Ureter (tissue), 1 donor: ENCODE measurements at regions not wholly inside any gene's neighbourhood (a gene's known extent, or its start where the extent isn't known, plus 50 kb on each side); places are given as distances from the start of the nearest gene placed in this dataset.
"Not testable (repeated sequence)": the region's sequence is repeated elsewhere in the genome, so short reads cannot be mapped to it uniquely, and the experiment has no call there.

Experiments
- DNase-seq: peaks from one replicate; pipeline ENCODE4 v3.0.0-alpha.2; 2020; ENCODE audit warnings: low spot score
- donor health status: DM: yes; HTN: yes; CAD: no.

GRCh38 chr6:106800379-106800778 is 171.0 kb downstream of the QRSL1 start:
- DNase-seq = no peak

GRCh38 chr6:106799031-106799894 is 169.9 kb downstream of the QRSL1 start:
- no peak for DNase-seq

- no peak for DNase-seq
These were observed 167.8 kb downstream of the QRSL1 start for GRCh38 chr6:106797186-106797585.

DNA sequence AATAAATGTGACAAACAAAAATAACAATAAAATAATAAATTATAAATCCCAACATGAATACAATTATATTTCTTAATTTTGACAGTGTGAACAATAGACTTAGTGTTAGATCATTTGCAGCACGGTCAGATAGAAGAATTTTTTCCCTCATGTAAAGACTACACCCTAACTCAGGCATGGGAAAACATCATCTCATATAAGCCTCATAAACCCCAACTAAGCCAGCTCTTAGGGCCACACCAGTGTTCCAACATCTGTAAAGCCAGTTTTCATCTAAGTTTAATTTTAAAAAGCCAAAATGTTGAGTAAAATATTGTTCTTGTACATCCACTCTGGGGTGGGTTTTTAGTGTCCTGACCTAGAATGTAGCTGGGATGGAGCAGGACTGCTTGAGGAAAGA is 167.4 kb downstream of the QRSL1 start:
- DNase-seq = no peak

DNA sequence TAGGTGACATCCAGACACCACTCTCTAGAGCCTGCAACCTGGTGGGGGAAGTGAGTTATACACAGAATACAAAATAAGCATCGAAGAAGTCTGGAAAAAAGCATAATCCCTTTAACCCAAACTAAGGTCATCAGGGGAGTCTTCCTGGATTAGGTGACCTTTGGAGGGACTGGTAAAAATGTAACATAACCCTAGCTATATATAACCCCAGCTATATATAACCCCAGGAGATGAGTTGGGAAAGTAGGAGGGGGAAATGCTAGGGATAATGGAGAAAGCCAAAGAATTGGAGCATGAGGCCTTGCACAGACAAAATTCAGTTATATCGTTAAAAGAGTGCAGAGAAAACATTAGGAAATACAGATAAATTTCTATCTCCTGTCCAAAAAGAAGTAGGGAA is 164.8 kb downstream of the QRSL1 start:
- no peak for DNase-seq

DNA sequence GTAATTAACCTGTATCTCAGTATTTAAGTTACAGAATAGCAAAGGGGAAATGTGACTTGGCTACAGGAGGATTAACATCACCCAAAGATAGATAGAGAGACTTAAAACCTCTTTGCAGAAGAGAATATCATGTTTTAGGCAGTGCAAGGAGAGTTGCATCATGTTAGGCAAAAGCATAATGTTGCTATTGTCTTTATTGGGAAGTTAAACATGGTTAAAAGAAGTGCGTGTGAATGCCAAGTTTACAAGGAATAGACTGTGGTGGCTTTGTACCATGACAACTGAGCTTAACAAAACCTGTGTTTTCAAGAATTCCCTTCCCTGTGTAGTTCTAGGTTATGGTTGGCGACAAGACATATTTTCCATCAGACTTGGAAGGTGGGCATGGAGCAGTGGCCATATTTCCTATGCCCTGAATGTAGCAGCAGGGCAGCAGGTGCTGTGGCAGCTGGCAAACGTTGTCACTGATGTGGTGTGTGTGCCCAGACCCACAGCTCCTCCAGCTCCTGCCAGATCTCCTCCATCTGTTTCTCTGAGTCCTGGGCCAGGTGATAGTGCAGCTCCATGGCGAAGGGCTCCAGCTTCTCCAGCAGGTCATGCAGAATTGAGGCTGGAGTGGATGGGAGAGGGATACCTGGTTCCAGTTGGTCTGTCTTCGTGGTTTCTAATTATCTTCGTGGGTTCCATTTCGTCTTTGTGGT is 163.3 kb downstream of the QRSL1 start:
- DNase-seq = no peak

- no peak for DNase-seq
These were observed 161.6 kb downstream of the QRSL1 start for GRCh38 chr6:106790935-106791334.

DNA sequence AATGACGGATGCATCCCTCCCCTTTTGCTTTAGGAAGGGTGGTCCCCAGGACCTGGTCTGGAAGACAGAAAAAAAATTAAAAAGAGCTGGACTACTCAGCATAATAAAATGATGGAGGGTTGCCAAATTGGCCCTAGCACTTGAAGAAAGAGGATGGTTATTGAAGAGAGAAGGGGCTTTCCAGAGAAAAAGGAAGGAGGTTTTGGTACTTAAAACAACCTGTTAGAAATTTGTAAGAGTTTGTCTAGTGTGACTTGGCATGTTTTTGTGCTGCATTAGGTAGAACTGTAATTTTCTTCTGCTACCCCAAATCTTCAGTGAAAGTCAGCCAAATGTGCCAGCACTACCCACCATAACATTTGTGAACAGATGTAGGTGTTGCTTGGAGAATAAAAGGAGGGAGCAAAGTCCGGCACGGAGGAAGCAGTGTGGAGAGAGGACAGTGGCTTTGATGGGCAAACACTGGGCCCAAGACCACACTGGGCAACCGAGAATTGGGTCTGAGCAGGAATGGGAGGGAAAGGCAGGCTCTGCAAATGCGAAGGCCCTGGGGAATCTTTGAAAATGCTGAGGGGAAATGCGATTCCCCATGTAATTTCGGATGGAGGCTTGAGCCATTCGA is 160.9 kb downstream of the QRSL1 start:
- no peak for DNase-seq

GRCh38 chr6:106789428-106790148 is 160.2 kb downstream of the QRSL1 start:
- DNase-seq = no peak

GRCh38 chr6:106788761-106789160 is 159.4 kb downstream of the QRSL1 start:
- DNase-seq = no peak

- DNase-seq = no peak
These were observed 158.2 kb downstream of the QRSL1 start for GRCh38 chr6:106787327-106788196.

- no peak for DNase-seq
These were observed 155.9 kb downstream of the QRSL1 start for GRCh38 chr6:106785298-106785697.

- no peak for DNase-seq
These were observed 154.5 kb downstream of the QRSL1 start for GRCh38 chr6:106783640-106784566.

- no peak for DNase-seq
These were observed 153.3 kb downstream of the QRSL1 start for GRCh38 chr6:106782536-106783285.

DNA sequence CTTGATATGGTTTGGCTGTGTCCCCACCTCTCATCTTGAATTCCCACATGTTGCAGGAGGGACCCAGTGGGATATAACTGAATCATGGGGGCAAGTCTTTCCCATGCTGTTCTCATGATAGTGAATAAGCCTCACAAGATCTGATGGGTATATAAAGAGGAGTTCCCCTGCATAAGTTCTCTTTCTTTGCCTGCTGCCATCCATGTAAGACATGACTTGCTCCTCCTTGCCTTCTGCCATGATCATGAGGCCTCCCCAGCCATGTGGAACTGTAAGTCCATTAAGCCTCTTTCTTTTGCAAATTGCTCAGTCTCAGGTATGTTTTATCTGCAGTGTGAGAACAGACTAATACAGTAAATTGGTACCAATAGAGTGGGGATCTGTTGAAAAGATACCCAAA is 150.2 kb downstream of the QRSL1 start:
- DNase-seq = not testable (repeated sequence)

DNA sequence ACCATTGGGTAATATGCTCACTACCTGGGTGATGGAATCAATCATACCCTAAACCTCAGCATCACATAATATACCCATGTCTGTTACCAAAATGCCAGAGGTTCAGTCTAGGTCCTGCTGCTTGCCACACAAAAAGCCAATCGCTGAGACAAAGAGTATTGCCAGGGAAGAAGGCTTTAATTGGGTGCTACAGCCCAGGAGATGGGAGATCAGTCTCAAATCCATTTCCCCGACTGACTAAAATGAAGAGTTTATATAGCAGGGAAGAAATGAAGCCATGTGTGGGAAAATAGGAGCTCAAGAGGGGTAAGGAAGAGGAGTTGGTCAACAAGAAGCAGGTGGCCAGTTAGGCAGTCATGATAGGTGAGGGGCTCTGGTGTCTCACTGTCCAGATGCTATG is 149.6 kb downstream of the QRSL1 start:
- no peak for DNase-seq

DNA sequence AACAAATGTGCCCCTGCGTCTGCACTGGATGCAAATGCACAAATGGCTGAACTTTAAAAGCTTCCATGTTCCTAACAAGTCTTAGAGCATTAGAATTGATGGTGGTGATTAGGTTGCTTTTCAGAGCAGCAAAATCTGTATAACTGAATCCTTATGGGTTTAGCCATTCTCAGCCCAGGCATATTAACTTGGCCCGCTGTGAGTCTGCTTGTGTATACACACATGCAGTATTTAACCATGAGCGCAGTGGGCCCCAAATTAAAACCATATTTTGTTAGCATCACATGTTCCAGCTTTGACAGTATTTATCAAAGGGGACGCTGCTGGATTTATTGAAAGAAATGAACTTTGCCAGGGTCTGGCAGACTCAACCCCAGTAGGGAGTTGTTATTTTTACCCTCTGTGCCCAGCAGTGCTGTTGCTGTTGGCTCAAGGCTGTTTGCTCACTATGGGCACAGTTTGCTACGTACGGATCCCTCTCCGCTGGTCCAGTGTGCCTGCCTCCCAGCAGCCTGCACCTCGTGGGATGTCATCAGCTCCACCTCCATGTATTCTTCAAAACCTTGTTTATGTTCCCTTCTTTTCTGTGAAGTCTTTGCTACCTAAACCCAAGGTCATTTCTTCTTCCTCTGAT is 144.7 kb downstream of the QRSL1 start:
- DNase-seq = no peak

DNA sequence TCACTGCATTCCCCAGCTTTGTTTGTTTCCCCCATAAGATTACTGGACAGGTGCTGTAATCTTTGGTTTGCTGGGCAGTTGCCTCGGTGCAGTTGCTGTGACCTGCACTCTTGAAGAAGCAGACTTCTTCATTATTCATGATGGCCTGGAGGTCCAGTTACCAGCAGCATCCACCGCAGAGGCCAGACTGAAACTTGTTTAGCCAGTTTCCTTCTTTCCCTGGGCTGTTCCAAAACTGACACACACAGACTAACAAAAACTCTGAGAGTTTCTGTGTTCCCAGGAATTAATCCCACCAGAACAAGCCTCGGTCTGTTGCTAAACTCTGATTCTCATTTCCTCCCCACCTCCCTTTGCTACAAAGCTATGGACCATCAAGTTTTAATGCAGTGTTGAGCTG is 144.1 kb downstream of the QRSL1 start:
- DNase-seq = no peak
